GM06990 (cell line): ENCODE measurements at regions not wholly inside any gene's neighbourhood (a gene's known extent, or its start where the extent isn't known, plus 50 kb on each side); places are given as distances from the start of the nearest gene placed in this dataset.

Source experiments
- DNase-seq: peaks from one replicate; pipeline ENCODE4 v3.0.0-alpha.2; 2011; ENCODE audit not compliant: insufficient read length; ENCODE audit errors: extremely low read depth
- H3K27me3 ChIP-seq: replicated peaks from 2 replicates; pipeline ENCODE4 v1.6.0; 2011; ENCODE audit warnings: low read length; ENCODE audit not compliant: control insufficient read depth, insufficient read depth
- H3K36me3 ChIP-seq: 2 replicates; pipeline ENCODE4 v1.5.1; 2011; ENCODE audit warnings: low read length; ENCODE audit not compliant: control insufficient read depth, insufficient read depth
- H3K4me3 ChIP-seq: replicated peaks from 2 replicates; pipeline ENCODE4 v1.5.1; 2011; ENCODE audit warnings: low read depth, mild to moderate bottlenecking, control low read depth, low read length
- CTCF ChIP-seq: IDR thresholded peaks from 2 replicates; pipeline ENCODE4 v1.5.1; 2011; ENCODE audit warnings: low read length, control low read depth, mild to moderate bottlenecking, inconsistent platforms; ENCODE audit not compliant: insufficient read depth, poor library complexity, severe bottlenecking

DNA sequence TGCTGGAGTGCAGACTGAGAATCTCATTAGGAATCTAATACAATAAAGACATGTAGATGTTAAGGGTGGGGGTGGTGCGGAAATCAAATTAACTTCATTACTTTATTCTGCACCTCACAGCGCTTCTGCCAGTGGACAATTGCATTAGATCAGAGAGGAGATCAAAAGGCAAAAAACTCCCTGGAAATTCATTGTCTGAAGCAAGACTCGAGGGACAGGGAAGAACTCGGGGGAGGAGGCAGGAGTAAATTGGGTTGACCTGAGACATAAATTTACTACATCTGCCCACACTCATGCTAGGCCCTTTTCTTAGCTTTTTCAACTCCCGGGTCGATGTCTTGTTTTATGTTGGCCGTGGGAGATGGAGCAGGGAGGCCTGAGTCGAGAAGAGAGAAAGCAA lies 315.4 kb downstream of the SPATA17 start:
- no peak for TF ChIP-seq CTCF
- DNase-seq = no peak
- Histone ChIP-seq H3K36me3 (no peaks in the 10 kb centered on the region), H3K4me3 (no peak overlapping the region), H3K27me3 (no peaks in the 10 kb centered on the region; the same call in 1 of the 2 replicates)

DNA sequence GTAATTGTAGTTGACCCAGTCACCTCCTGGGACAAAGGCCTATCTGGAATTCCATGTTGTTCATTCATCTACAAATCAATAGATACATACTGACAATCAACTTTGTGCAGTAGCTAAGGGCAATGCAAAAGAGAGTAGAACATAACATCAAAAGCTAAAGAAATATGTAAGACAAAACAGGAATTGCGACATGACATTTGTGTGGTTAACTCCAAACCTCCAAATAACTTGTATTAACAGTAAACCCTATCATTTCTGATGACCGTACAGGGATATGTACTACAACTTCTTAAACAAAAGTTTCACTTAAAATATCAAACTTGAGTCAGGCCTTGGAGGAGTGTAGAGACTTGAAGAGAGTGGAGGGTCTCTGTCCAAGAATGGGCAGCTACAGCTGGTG lies 317.6 kb downstream of the SPATA17 start:
- no peak for TF ChIP-seq CTCF
- no peak overlapping the region for H3K4me3 ChIP-seq
- no peaks in the 10 kb centered on the region for H3K36me3 ChIP-seq
- no peak for DNase-seq
- no peaks in the 10 kb centered on the region for H3K27me3 ChIP-seq

GRCh38 chr1:217953330-217953729 lies 322.2 kb downstream of the SPATA17 start:
- Histone ChIP-seq H3K4me3 (no peak overlapping the region), H3K27me3 (no peaks in the 10 kb centered on the region), H3K36me3 (no peaks in the 10 kb centered on the region)
- TF ChIP-seq CTCF = no peak
- no peak for DNase-seq

DNA sequence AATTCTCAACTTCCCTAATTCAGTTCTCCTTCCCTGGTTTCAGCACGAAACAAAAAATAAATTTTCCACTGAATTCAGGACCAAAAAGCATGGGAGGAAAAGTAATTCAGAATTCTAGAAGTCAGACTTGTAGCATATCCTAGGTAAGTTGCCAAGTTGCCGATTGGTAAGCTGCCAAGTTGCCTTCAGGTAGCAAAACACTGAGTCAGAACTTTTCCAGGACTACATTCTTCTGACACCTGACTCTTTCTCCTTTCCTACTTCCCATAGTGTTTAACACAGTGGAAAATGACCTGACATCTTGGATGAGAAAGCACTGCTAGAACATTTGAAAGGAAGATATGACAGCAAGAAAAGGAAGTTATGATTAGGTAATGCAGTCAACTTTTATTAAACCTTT lies 322.8 kb downstream of the SPATA17 start:
- H3K36me3 ChIP-seq = no peaks in the 10 kb centered on the region
- H3K4me3 ChIP-seq = no peak overlapping the region
- DNase-seq = no peak
- no peaks in the 10 kb centered on the region for H3K27me3 ChIP-seq
- no peak for TF ChIP-seq CTCF

- H3K27me3 ChIP-seq = no peaks in the 10 kb centered on the region
- TF ChIP-seq CTCF = no peak
- no peak overlapping the region for H3K4me3 ChIP-seq
- DNase-seq = no peak
- H3K36me3 ChIP-seq = no peaks in the 10 kb centered on the region
Measured at GRCh38 chr1:217955723-217956122, 324.6 kb downstream of the SPATA17 start.

DNA sequence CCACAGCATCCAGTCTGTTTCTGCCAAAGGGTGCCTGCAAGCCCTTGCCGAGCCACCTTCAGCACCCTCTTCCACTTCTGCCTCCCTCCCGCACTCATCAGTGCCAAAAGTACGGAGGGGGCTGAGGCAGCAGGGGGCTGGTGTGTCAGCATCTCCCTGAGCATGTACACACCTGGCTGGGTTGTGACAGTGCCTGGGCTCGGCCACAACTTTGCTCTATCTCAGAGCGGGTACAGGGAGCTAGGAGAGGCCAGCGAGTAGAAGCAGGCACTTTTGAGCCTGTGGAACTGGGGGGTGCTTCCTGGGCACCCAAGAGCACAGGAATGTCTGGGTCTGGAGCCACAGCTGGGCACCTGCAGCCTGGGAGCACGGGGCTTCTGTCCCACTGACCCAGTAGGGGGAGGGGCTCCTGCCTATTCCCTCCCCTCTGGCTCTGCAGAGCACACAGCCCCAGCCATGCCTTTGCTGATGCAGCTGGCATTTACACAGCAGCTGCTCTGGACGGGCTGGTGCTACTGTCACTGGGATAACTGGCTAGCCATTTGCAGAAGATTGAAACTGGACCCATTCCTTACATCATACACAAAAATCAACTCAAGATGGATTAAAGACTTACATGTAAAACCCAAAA lies 319.8 kb upstream of the RRP15 start:
- no peaks in the 10 kb centered on the region for H3K27me3 ChIP-seq
- no peak for DNase-seq
- H3K36me3 ChIP-seq = no peaks in the 10 kb centered on the region
- TF ChIP-seq CTCF = no peak
- no peak overlapping the region for H3K4me3 ChIP-seq
